AG09319 (cell line): ENCODE measurements at regions not wholly inside any gene's neighbourhood (a gene's known extent, or its start where the extent isn't known, plus 50 kb on each side); places are given as distances from the start of the nearest gene placed in this dataset.

ENCODE experiments used
- DNase-seq: peaks from one replicate; pipeline ENCODE4 v3.0.0-alpha.2; 2010; ENCODE audit warnings: low read depth; ENCODE audit errors: extremely low read depth
- TF ChIP-seq, protein P1 (sequence below): IDR thresholded peaks from 2 replicates; pipeline ENCODE4 v1.5.1; 2011; ENCODE audit warnings: low read depth, mild to moderate bottlenecking, inconsistent platforms, low read length, moderate library complexity

- TF ChIP-seq, protein P1, sequence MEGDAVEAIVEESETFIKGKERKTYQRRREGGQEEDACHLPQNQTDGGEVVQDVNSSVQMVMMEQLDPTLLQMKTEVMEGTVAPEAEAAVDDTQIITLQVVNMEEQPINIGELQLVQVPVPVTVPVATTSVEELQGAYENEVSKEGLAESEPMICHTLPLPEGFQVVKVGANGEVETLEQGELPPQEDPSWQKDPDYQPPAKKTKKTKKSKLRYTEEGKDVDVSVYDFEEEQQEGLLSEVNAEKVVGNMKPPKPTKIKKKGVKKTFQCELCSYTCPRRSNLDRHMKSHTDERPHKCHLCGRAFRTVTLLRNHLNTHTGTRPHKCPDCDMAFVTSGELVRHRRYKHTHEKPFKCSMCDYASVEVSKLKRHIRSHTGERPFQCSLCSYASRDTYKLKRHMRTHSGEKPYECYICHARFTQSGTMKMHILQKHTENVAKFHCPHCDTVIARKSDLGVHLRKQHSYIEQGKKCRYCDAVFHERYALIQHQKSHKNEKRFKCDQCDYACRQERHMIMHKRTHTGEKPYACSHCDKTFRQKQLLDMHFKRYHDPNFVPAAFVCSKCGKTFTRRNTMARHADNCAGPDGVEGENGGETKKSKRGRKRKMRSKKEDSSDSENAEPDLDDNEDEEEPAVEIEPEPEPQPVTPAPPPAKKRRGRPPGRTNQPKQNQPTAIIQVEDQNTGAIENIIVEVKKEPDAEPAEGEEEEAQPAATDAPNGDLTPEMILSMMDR, result no peak
- DNase-seq, result no peak
These were observed 705.4 kb upstream of the RAB6C start for GRCh38 chr2:129274038-129274415.

DNA sequence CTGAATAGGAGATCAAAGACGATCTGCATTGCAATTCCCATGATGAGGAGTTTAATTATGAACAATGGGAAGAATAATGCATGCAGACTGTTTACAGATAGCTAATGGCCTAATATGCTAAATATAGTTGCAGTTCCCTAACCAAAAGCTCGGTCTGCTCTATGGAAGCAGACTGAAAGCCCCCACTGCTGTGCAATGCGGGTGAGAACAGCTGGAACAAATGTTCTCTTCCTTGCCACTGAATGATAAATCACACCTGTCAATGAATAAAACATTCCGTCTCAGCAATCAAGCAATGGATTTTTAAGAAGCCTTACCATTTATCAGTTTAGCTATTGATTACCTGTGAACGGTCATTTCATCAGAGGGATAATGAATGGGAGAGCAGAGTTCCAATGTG, 704.5 kb upstream of the RAB6C start:
- TF ChIP-seq, protein P1, result no peak
- no peak for DNase-seq

GRCh38 chr2:129275706-129276105, 703.8 kb upstream of the RAB6C start:
- DNase-seq, result no peak
- TF ChIP-seq, protein P1, result no peak

DNA sequence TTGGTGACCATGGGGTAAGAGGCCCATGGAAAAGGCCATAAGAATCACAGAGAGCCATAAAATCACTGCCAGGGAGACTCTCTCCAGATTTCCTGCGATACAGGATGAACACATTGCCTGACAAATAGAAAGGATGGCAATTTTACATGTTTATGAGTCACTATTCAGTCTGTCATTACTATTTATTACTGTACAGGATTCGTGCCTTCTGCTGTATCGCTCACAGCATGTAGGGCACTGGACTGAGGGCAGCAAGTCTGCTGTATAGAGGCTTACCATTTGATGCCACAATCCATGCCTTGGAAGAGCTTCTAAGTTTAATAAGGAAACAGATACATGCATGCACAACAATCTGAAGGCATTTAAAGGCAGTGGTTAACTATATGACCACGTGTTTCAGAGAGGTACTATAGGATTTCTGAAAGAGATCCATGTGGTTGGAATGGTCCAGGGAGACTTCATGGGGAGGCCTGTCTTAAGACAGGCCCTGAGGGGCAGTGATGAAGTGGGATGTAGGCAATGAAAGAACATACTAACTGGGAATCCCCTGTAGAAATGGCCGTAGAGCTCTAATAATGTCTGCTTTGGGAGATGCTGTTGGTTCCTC, 702.4 kb upstream of the RAB6C start:
- TF ChIP-seq, protein P1, result no peak
- no peak for DNase-seq

DNA sequence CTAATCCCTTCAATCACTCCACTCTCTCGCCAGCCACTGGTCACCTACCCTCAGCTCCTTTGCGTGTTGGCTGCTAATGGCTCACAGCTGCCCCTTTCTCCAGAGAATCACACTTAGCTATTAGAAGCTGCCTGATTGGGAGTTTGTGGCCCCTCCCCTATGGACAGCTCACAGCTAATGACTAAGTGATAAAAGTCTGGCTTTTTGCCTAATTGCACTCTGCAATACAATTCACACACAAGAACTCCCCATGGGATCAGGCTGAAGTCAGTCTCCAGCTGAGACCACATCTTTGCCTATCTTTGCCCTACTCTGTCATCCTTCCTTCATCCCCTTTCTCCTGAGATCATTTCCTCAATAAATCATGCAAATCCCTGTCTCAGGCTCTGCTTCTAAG, 701.9 kb upstream of the RAB6C start:
- DNase-seq, result no peak
- TF ChIP-seq, protein P1, result no peak

GRCh38 chr2:129281791-129282530, 697.5 kb upstream of the RAB6C start:
- no peak for DNase-seq
- TF ChIP-seq, protein P1, result no peak

DNA sequence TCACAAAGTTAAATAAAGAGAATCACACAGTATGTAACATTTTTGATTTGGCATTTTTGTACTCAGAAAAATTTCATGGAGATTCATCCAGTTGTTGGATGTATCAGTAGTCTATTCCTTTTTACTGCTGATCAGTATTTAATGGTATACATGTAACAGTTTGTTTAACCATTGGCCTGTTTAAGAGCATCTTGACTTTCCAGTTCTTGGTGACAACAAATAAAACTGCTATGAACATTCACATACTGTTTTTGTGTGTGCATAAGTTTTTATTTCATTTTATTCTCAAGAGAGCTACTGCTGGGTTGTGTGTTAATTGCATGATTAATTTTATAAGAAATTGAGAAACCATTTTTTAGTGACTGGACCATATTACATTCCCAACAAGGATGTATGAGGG, 694.5 kb upstream of the RAB6C start:
- TF ChIP-seq, protein P1, result no peak
- DNase-seq, result no peak
